ENCODE measurements at regions not wholly inside any gene's neighbourhood (a gene's known extent, or its start where the extent isn't known, plus 50 kb on each side); places are given as distances from the start of the nearest gene placed in this dataset.

- no peak for TF ChIP-seq CTCF (IDR thresholded peaks at IDR 0.05)
- Histone ChIP-seq H3K4me3 (no peak overlapping the region), H3K4me1 (ENCODE audit: control insufficient read depth in 1 of 2, low read depth in 2 of 2) (no peaks in the 10 kb centered on the region), H3K27ac (no peak overlapping the region), H3K36me3 (no peaks in the 10 kb centered on the region), H3K27me3 (replicated peaks; ENCODE audit: insufficient read depth) (no peaks in the 10 kb centered on the region), H3K9me3 (no peaks in the 10 kb centered on the region)
- DNase-seq (ENCODE audit: low spot score) (no peak), ATAC-seq (ENCODE audit: insufficient number of reproducible peaks, low FRiP score, low read depth) (no peak)
Measured at GRCh38 chr7:125664625-125665024, 735.0 kb upstream of the POT1 start.

- ATAC-seq (ENCODE audit: insufficient number of reproducible peaks, low FRiP score, low read depth): no peak
- no peak for TF ChIP-seq CTCF (IDR thresholded peaks at IDR 0.05)
- DNase-seq (ENCODE audit: low spot score): no peak
Measured at GRCh38 chr7:125663961-125664360, 734.3 kb upstream of the POT1 start.

DNA sequence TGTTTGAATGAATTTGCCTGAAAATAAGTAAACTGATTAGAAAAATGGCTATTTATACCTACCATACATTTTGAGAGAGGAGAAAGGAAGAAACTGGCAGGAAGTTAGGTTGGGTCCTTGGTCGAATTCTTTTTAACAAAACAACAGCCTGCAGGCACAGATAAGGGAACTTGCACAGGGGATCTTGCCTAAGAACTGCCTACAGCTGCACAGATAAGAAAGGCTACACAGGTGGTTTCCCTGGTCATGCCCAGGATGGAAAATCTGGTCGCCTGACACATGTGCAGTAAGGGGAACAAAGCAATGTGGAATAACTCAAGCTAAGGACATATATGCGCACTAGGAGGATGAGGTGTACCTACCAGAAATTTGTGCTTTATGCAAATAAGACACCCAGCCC, 732.1 kb upstream of the POT1 start:
- no peak for TF ChIP-seq CTCF (IDR thresholded peaks at IDR 0.05)
- Histone ChIP-seq H3K27ac (no peak overlapping the region), H3K36me3 (no peaks in the 10 kb centered on the region), H3K4me3 (no peak overlapping the region), H3K9me3 (no peaks in the 10 kb centered on the region), H3K27me3 (replicated peaks; ENCODE audit: insufficient read depth) (no peaks in the 10 kb centered on the region), H3K4me1 (ENCODE audit: control insufficient read depth in 1 of 2, low read depth in 2 of 2) (no peaks in the 10 kb centered on the region)
- ATAC-seq (ENCODE audit: insufficient number of reproducible peaks, low FRiP score, low read depth) (no peak), DNase-seq (ENCODE audit: low spot score) (no peak)

More at GRCh38 chr7:125663961-125664360, 734.3 kb upstream of the POT1 start:
- H3K4me1 ChIP-seq (ENCODE audit: control insufficient read depth in 1 of 2, low read depth in 2 of 2): no peaks in the 10 kb centered on the region
- no peak overlapping the region for H3K4me3 ChIP-seq
- H3K27me3 ChIP-seq (replicated peaks; ENCODE audit: insufficient read depth): no peaks in the 10 kb centered on the region
- H3K9me3 ChIP-seq: no peaks in the 10 kb centered on the region
- no peak overlapping the region for H3K27ac ChIP-seq
- no peaks in the 10 kb centered on the region for H3K36me3 ChIP-seq

DNA sequence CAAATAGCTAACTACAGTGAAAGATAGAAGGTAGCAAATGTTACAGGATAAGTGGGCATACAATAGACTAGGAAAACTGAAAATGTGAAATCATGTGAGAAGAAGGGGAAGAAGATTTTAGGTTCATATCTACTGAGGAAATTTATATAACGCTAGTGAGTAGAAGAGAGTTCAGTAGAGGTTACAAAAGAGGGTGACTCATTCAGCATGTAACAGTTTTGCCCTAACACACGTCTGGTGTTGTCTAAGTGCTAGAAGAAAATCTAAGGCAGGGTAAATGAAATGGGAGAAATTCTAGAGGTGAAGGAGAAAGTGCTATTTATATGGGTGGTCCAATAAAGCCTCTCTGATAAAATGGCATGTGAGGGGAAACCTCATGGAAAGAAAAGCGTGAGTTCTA, 731.4 kb upstream of the POT1 start:
- Histone ChIP-seq H3K4me3 (no peak overlapping the region), H3K9me3 (no peaks in the 10 kb centered on the region), H3K27me3 (replicated peaks; ENCODE audit: insufficient read depth) (no peaks in the 10 kb centered on the region), H3K36me3 (no peaks in the 10 kb centered on the region), H3K4me1 (ENCODE audit: control insufficient read depth in 1 of 2, low read depth in 2 of 2) (no peaks in the 10 kb centered on the region), H3K27ac (no peak overlapping the region)
- TF ChIP-seq CTCF (IDR thresholded peaks at IDR 0.05): no peak
- ATAC-seq (ENCODE audit: insufficient number of reproducible peaks, low FRiP score, low read depth) (no peak), DNase-seq (ENCODE audit: low spot score) (no peak)

DNA sequence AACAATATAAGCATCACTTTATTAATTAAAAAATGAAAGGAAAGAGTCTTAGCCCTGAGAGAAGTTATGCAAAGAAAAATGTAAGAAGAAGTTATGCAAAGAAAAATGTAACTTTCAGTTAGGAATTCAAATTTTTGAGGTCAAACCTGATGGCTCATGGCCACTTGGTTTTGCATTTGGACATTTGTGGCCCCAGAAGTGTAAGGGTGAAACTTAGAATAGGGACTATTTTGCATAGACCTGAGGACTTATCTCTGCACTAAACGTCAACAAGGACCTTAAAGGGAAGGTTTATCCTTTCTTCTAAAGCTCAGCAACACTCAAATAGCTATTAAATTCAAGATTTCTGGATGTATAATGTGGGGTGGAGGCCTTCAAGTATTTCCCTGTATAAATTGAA, 724.5 kb upstream of the POT1 start:
- ATAC-seq (ENCODE audit: insufficient number of reproducible peaks, low FRiP score, low read depth) (no peak), DNase-seq (ENCODE audit: low spot score) (no peak)
- no peak for TF ChIP-seq CTCF (IDR thresholded peaks at IDR 0.05)
- no peaks in the 10 kb centered on the region for H3K27me3 ChIP-seq (replicated peaks; ENCODE audit: insufficient read depth)
- no peak overlapping the region for H3K4me3 ChIP-seq
- no peak overlapping the region for H3K27ac ChIP-seq
- H3K4me1 ChIP-seq (ENCODE audit: control insufficient read depth in 1 of 2, low read depth in 2 of 2): no peaks in the 10 kb centered on the region
- no peaks in the 10 kb centered on the region for H3K9me3 ChIP-seq
- H3K36me3 ChIP-seq: no peaks in the 10 kb centered on the region
